Lung (tissue), 11 donors: ENCODE measurements at regions not wholly inside any gene's neighbourhood (a gene's known extent, or its start where the extent isn't known, plus 50 kb on each side); places are given as distances from the start of the nearest gene placed in this dataset.

Source experiments
- ATAC-seq: fragments of 200-7000 bp; cut with Tn5 transposase; one replicate; pipeline ENCODE4 v1.9.1; 2020; ENCODE audit warnings: moderate number of reproducible peaks; ENCODE audit not compliant: insufficient read depth, low FRiP score
- DNase-seq, 3 donors: peaks; one replicate each; pipeline ENCODE4 v3.0.0-alpha.2; 2013 to 2017
- H3K27ac ChIP-seq, 2 donors: one replicate each; pipeline ENCODE4 v1.5.1; 2013; ENCODE audit warnings: mild to moderate bottlenecking in 2 of 2, moderate library complexity in 2 of 2, control low read depth in 1 of 2, inconsistent platforms in 1 of 2, low read depth in 1 of 2, low read length in 1 of 2
- H3K27me3 ChIP-seq, 3 donors: one replicate each; pipeline ENCODE4 v1.5.1; 2013; ENCODE audit warnings: low read length in 2 of 3; ENCODE audit not compliant: control insufficient read depth in 3 of 3, insufficient read depth in 3 of 3
- H3K36me3 ChIP-seq, 4 donors: one replicate each; pipeline ENCODE4 v1.5.1; 2013; ENCODE audit warnings: low read length in 4 of 4, mild to moderate bottlenecking in 1 of 4, moderate library complexity in 1 of 4; ENCODE audit not compliant: control insufficient read depth in 4 of 4, insufficient read depth in 4 of 4
- H3K4me1 ChIP-seq, 5 donors: one replicate each; pipeline ENCODE4 v1.5.1; 2013; ENCODE audit warnings: low read length in 5 of 5, mild to moderate bottlenecking in 2 of 5, moderate library complexity in 1 of 5; ENCODE audit not compliant: control insufficient read depth in 5 of 5, insufficient read depth in 5 of 5
- H3K4me3 ChIP-seq: one replicate; pipeline ENCODE4 v1.5.1; 2013; ENCODE audit warnings: mild to moderate bottlenecking, control low read depth, moderate library complexity
- H3K9ac ChIP-seq, 2 donors: one replicate each; pipeline ENCODE4 v1.5.1; 2013; ENCODE audit warnings: low read length in 2 of 2, control low read depth in 1 of 2; ENCODE audit not compliant: insufficient read depth in 1 of 2
- H3K9me3 ChIP-seq, 4 donors: one replicate each; pipeline ENCODE4 v1.5.1; 2013; ENCODE audit warnings: low read length in 3 of 4, mild to moderate bottlenecking in 1 of 4, moderate library complexity in 1 of 4; ENCODE audit not compliant: control insufficient read depth in 4 of 4, insufficient read depth in 3 of 4
- CTCF ChIP-seq: IDR thresholded peaks from 2 replicates; pipeline ENCODE4 v1.5.1; 2012; ENCODE audit warnings: mild to moderate bottlenecking; ENCODE audit errors: control extremely low read depth, extremely low read depth
- WGBS, 2 donors: extraction: QIAGEN DNeasy Blood & Tissue Kit; methylation state at CpG; one replicate each; pipeline ENCODE4 v1.1.7; 2013; 5-methylcytosine and 5-hydroxymethylcytosine counted together
- donor health status: control.
- donor health status: control.
- donor health status: Bipolar disorder and iron deficiency.
- donor health status: healthy.
- donor health status: DM: yes; HTN: yes; CAD: no.

- 91% methylated on average over 4 of the region's 4 CpGs for whole genome bisulfite sequencing, 2 donors
- no peak for ATAC-seq
Measured at GRCh38 chr4:55017406-55017805, 108.0 kb downstream of the KDR start.

GRCh38 chr4:55016131-55016530 is 109.3 kb downstream of the KDR start:
- DNase-seq (no peak), ATAC-seq (no peak)
- Histone ChIP-seq H3K4me3 (no peak overlapping the region), H3K27ac (no peak overlapping the region), H3K36me3 (no peaks in the 10 kb centered on the region), H3K9me3 (no peaks in the 10 kb centered on the region), H3K27me3 (no peaks in the 10 kb centered on the region), H3K4me1 (peaks cover 0 to 17% (median 0%) of the 10 kb centered on the region in 5 donors), H3K9ac (no peak overlapping the region)
- no peak for TF ChIP-seq CTCF
- 87% methylated on average over 2 of the region's 2 CpGs for WGBS, 2 donors

More at GRCh38 chr4:55017406-55017805, 108.0 kb downstream of the KDR start:
- TF ChIP-seq CTCF, result no peak
- Histone ChIP-seq H3K9me3 (no peaks in the 10 kb centered on the region), H3K36me3 (no peaks in the 10 kb centered on the region), H3K9ac (no peak overlapping the region), H3K4me3 (no peak overlapping the region), H3K4me1 (peaks cover 0 to 5% (median 0%) of the 10 kb centered on the region in 5 donors), H3K27me3 (no peaks in the 10 kb centered on the region), H3K27ac (no peak overlapping the region)
- DNase-seq, result no peak

GRCh38 chr4:55014876-55015275 is 110.5 kb downstream of the KDR start:
- Histone ChIP-seq H3K27me3 (no peaks in the 10 kb centered on the region), H3K9ac (no peak overlapping the region), H3K9me3 (no peaks in the 10 kb centered on the region), H3K36me3 (no peaks in the 10 kb centered on the region), H3K27ac (no peak overlapping the region), H3K4me3 (no peak overlapping the region), H3K4me1 (peaks cover 0 to 18% (median 0%) of the 10 kb centered on the region in 5 donors)
- no peak for TF ChIP-seq CTCF
- ATAC-seq (no peak), DNase-seq (no peak)
- 73 to 87% methylated on average over 2 of the region's 2 CpGs for WGBS, 2 donors

- Histone ChIP-seq H3K9ac (no peak overlapping the region), H3K4me1 (peaks cover 0 to 18% (median 0%) of the 10 kb centered on the region in 5 donors), H3K27ac (no peak overlapping the region), H3K4me3 (no peak overlapping the region), H3K9me3 (no peaks in the 10 kb centered on the region), H3K27me3 (no peaks in the 10 kb centered on the region), H3K36me3 (no peaks in the 10 kb centered on the region)
- 81 to 86% methylated on average over 6 of the region's 6 CpGs for WGBS, 2 donors
- TF ChIP-seq CTCF, result no peak
- DNase-seq, result no peak
- no peak for ATAC-seq
Measured at GRCh38 chr4:55013431-55013955, 111.9 kb downstream of the KDR start.
